Gastroesophageal sphincter (tissue), 4 donors: ENCODE measurements at regions not wholly inside any gene's neighbourhood (a gene's known extent, or its start where the extent isn't known, plus 50 kb on each side); places are given as distances from the start of the nearest gene placed in this dataset.

Experiments used
- ATAC-seq: fragments of 150-250 bp; one replicate; pipeline ENCODE4 v1.9.1; 2016; ENCODE audit warnings: mild to moderate bottlenecking, moderate library complexity
- H3K27ac ChIP-seq, 4 donors: fragments of 200-600 bp; sonication (generic) in 3 of 4; 1 replicate in 3 of 4; 2 replicates in 1 of 4; pipeline ENCODE4 v1.5.1; 2016 to 2019
- H3K27me3 ChIP-seq: fragments of 200-600 bp; sonication (generic); one replicate; pipeline ENCODE4 v1.5.1; 2019
- H3K36me3 ChIP-seq, 2 donors: fragments of 200-600 bp; sonication (generic); one replicate each; pipeline ENCODE4 v1.5.1; 2019; ENCODE audit warnings: control low read depth in 1 of 2
- H3K4me1 ChIP-seq, 3 donors: fragments of 200-600 bp; sonication (generic); 1 replicate in 2 of 3; 2 replicates in 1 of 3; pipeline ENCODE4 v1.5.1; 2016 to 2019; ENCODE audit warnings: control low read depth in 2 of 3
- H3K4me3 ChIP-seq, 2 donors: fragments of 200-600 bp; sonication (generic); one replicate each; pipeline ENCODE4 v1.5.1; 2019; ENCODE audit warnings: mild to moderate bottlenecking in 1 of 2, moderate library complexity in 1 of 2
- H3K9me3 ChIP-seq, 3 donors: fragments of 200-600 bp; sonication (generic); one replicate each; pipeline ENCODE4 v1.5.1; 2017 to 2019; ENCODE audit warnings: control low read depth in 2 of 3
- CTCF ChIP-seq, 4 experiments: fragments of 200-600 bp in 2 of 4; fragments of 450-650 bp in 2 of 4; sonication (generic) in 1 of 4; IDR thresholded peaks; one replicate each; pipeline ENCODE4 v1.5.1; 2017 to 2019; ENCODE audit warnings: antibody characterized with exemption in 4 of 4, mild to moderate bottlenecking in 2 of 4, moderate library complexity in 2 of 4
- EP300 ChIP-seq: sonication (generic); formaldehyde crosslinking; IDR thresholded peaks from one replicate; pipeline ENCODE4 v1.6.1; 2017; ENCODE audit warnings: antibody characterized with exemption, mild to moderate bottlenecking
- POLR2A ChIP-seq, 2 donors: fragments of 450-650 bp; IDR thresholded peaks; one replicate each; pipeline ENCODE4 v1.6.1; 2017; ENCODE audit warnings: antibody characterized with exemption in 2 of 2, mild to moderate bottlenecking in 2 of 2, moderate library complexity in 1 of 2
- POLR2AphosphoS5 ChIP-seq: sonication (generic); formaldehyde crosslinking; IDR thresholded peaks from one replicate; pipeline ENCODE4 v1.6.1; 2017; ENCODE audit warnings: antibody characterized with exemption
- WGBS, 2 donors: methylation state at CpG; one replicate each; pipeline ENCODE4 v1.1.5; 2018; ENCODE audit warnings: low coverage in 1 of 2; 5-methylcytosine and 5-hydroxymethylcytosine counted together

GRCh38 chr20:7492257-7492656 lies 448.0 kb downstream of the HAO1 start:
- Histone ChIP-seq H3K4me3 (no peak overlapping the region), H3K36me3 (no peaks in the 10 kb centered on the region), H3K9me3 (peaks cover 0 to 8% (median 0%) of the 10 kb centered on the region in 3 donors), H3K27ac (no peak overlapping the region), H3K4me1 (no peaks in the 10 kb centered on the region), H3K27me3 (no peaks in the 10 kb centered on the region)
- no peak for ATAC-seq
- 78 to 89% methylated on average over 3 of the region's 3 CpGs for WGBS, 2 donors
- TF ChIP-seq POLR2AphosphoS5 = no peak
- no peak for TF ChIP-seq CTCF (IDR thresholded peaks at IDR 0.05)
- TF ChIP-seq EP300 = no peak
- no peak for TF ChIP-seq POLR2A (IDR thresholded peaks at IDR 0.05)

- no peaks in the 10 kb centered on the region for H3K36me3 ChIP-seq
- ATAC-seq = no peak
- H3K4me3 ChIP-seq = no peak overlapping the region
- 40 to 100% methylated on average over 1 to 2 of the region's 2 CpGs for WGBS, 2 donors
- H3K4me1 ChIP-seq = no peaks in the 10 kb centered on the region
- no peaks in the 10 kb centered on the region for H3K27me3 ChIP-seq
- no peak overlapping the region for H3K27ac ChIP-seq
- TF ChIP-seq POLR2AphosphoS5 = no peak
- no peak for TF ChIP-seq POLR2A (IDR thresholded peaks at IDR 0.05)
- TF ChIP-seq EP300 = no peak
- TF ChIP-seq CTCF (IDR thresholded peaks at IDR 0.05) = no peak
- peaks cover 0 to 8% (median 0%) of the 10 kb centered on the region in 3 donors for H3K9me3 ChIP-seq
These were observed 446.9 kb downstream of the HAO1 start for GRCh38 chr20:7493311-7493710.

GRCh38 chr20:7496394-7496991 lies 443.8 kb downstream of the HAO1 start:
- Histone ChIP-seq H3K27ac (no peak overlapping the region), H3K4me3 (no peak overlapping the region), H3K9me3 (peaks cover 0 to 5% (median 0%) of the 10 kb centered on the region in 3 donors), H3K36me3 (no peaks in the 10 kb centered on the region), H3K4me1 (no peaks in the 10 kb centered on the region), H3K27me3 (no peaks in the 10 kb centered on the region)
- 21 to 39% methylated on average over 4 of the region's 4 CpGs for WGBS, 2 donors
- ATAC-seq = no peak
- no peak for TF ChIP-seq POLR2A (IDR thresholded peaks at IDR 0.05)
- TF ChIP-seq EP300 = no peak
- no peak for TF ChIP-seq POLR2AphosphoS5
- TF ChIP-seq CTCF (IDR thresholded peaks at IDR 0.05) = no peak

GRCh38 chr20:7497985-7498384 lies 442.3 kb downstream of the HAO1 start:
- Histone ChIP-seq H3K4me3 (no peak overlapping the region), H3K27ac (no peak overlapping the region), H3K9me3 (peaks cover 0 to 5% (median 0%) of the 10 kb centered on the region in 3 donors), H3K4me1 (no peaks in the 10 kb centered on the region), H3K36me3 (no peaks in the 10 kb centered on the region), H3K27me3 (no peaks in the 10 kb centered on the region)
- 86 to 100% methylated on average over 1 of the region's 1 CpG for WGBS, 2 donors
- TF ChIP-seq POLR2A (IDR thresholded peaks at IDR 0.05) (no peak), POLR2AphosphoS5 (no peak), CTCF (IDR thresholded peaks at IDR 0.05) (no peak), EP300 (no peak)
- no peak for ATAC-seq

- Histone ChIP-seq H3K9me3 (peaks cover 0 to under 1% (median 0%) of the 10 kb centered on the region in 3 donors), H3K27me3 (no peaks in the 10 kb centered on the region), H3K4me3 (no peak overlapping the region), H3K27ac (no peak overlapping the region), H3K4me1 (no peaks in the 10 kb centered on the region), H3K36me3 (no peaks in the 10 kb centered on the region)
- no peak for TF ChIP-seq POLR2AphosphoS5
- no peak for TF ChIP-seq POLR2A (IDR thresholded peaks at IDR 0.05)
- no peak for TF ChIP-seq EP300
- TF ChIP-seq CTCF (IDR thresholded peaks at IDR 0.05) = no peak
- no peak for ATAC-seq
These were observed 441.1 kb downstream of the HAO1 start for GRCh38 chr20:7499201-7499600.
